A673 (cell line): ENCODE measurements at regions not wholly inside any gene's neighbourhood (a gene's known extent, or its start where the extent isn't known, plus 50 kb on each side); places are given as distances from the start of the nearest gene placed in this dataset.

Experiments used
- BruUV-seq: library from RNA; stranded (reverse); fragments of 400-500 nt; replicated peaks from 2 replicates; lab custom pipeline; 2021; lab: Mats Ljungman, UMichigan
- CTCF ChIA-PET: fragments of 300-600 bp; sonication (Branson Sonifier 250); formaldehyde crosslinking; loops from one replicate; lab custom pipeline; 2022; ENCODE audit warnings: antibody characterized with exemption; lab: Charles Lee
- POLR2A ChIA-PET: fragments of 300-600 bp; sonication (Branson Sonifier 250); formaldehyde crosslinking; loops from one replicate; lab custom pipeline; 2022; ENCODE audit warnings: antibody characterized with exemption; ENCODE audit not compliant: low non-redundant PET; lab: Charles Lee
- DNase-seq: peaks from one replicate; pipeline ENCODE4 v3.0.0-alpha.2; 2015; ENCODE audit warnings: low spot score
- H3K27ac ChIP-seq: fragments of 200-600 bp; sonication (generic); 2 replicates; pipeline ENCODE4 v1.5.1; 2016; ENCODE audit warnings: mixed run types, low read depth, mild to moderate bottlenecking, mixed read lengths, antibody characterized with exemption, low read length; ENCODE audit not compliant: poor library complexity, severe bottlenecking
- H3K27me3 ChIP-seq: fragments of 200-600 bp; sonication (generic); replicated peaks from 2 replicates; pipeline ENCODE4 v1.6.1; 2017; ENCODE audit warnings: mixed run types, low read depth, mild to moderate bottlenecking, mixed read lengths, antibody characterized with exemption, low read length; ENCODE audit not compliant: insufficient read depth, poor library complexity
- H3K36me3 ChIP-seq: fragments of 200-600 bp; sonication (generic); 2 replicates; pipeline ENCODE4 v1.6.1; 2016; ENCODE audit warnings: mixed run types, mild to moderate bottlenecking, mixed read lengths, antibody characterized with exemption, low read length; ENCODE audit not compliant: insufficient read depth, poor library complexity, severe bottlenecking
- H3K4me1 ChIP-seq: fragments of 200-600 bp; sonication (generic); 2 replicates; pipeline ENCODE4 v1.6.1; 2017; ENCODE audit warnings: mixed run types, mild to moderate bottlenecking, mixed read lengths, antibody characterized with exemption, low read length; ENCODE audit not compliant: insufficient read depth, poor library complexity, severe bottlenecking
- H3K4me3 ChIP-seq: fragments of 200-600 bp; sonication (generic); 2 replicates; pipeline ENCODE4 v1.5.1; 2016; ENCODE audit warnings: low read depth, mixed run types, mild to moderate bottlenecking, mixed read lengths, low read length; ENCODE audit not compliant: poor library complexity, severe bottlenecking
- H3K9me3 ChIP-seq: fragments of 200-600 bp; sonication (generic); 2 replicates; pipeline ENCODE4 v1.6.1; 2016; ENCODE audit warnings: mixed run types, low read depth, mild to moderate bottlenecking, mixed read lengths, antibody characterized with exemption, low read length; ENCODE audit not compliant: poor library complexity, severe bottlenecking
- EZH2 ChIP-seq: fragments of 200-600 bp; sonication (generic); IDR thresholded peaks from 2 replicates; pipeline ENCODE4 v1.6.1; 2017; ENCODE audit warnings: borderline replicate concordance, low read depth, mild to moderate bottlenecking, mixed read lengths, antibody characterized with exemption, low read length; ENCODE audit not compliant: poor library complexity, severe bottlenecking
- intact Hi-C: fragments of 100-400 bp; cut with micrococcal nuclease; formaldehyde crosslinking; loops from one replicate; pipeline ENCODE4 v1.10.0; 2022; ENCODE audit not compliant: unreplicated experiment
- TF ChIP-seq, protein P1 (sequence below): fragments of 300-800, 200-600 bp; sonication (generic); conservative IDR thresholded peaks from 2 replicates; pipeline ENCODE4 v1.5.1; 2017; ENCODE audit warnings: low read depth, mild to moderate bottlenecking, antibody characterized with exemption, low read length, moderate library complexity, mixed read lengths

DNA sequence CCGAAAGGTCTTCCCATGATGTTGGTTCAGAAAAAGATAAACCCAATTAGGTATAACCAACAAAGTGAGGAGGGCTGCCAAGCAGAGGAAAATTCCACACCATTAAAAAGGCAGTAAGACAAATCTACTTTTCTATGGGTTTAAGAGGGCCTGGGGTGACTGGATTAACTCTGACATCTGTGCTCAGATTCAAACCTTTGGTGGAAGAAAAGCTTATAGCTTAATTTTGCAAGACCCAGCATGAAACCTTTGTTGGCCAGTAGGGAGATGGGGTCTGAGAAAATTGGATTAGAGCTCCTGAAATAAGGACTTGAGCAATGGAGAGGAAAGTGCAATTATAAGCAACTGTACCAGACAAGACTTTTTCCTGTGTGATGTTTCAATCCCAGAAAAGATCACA lies 104.2 kb downstream of the KDR start:
- Histone ChIP-seq H3K9me3 (no peaks in the 10 kb centered on the region), H3K27ac (no peak overlapping the region), H3K4me3 (no peak overlapping the region), H3K4me1 (no peaks in the 10 kb centered on the region), H3K27me3 (no peaks in the 10 kb centered on the region), H3K36me3 (no peaks in the 10 kb centered on the region)
- TF ChIP-seq, protein P1, sequence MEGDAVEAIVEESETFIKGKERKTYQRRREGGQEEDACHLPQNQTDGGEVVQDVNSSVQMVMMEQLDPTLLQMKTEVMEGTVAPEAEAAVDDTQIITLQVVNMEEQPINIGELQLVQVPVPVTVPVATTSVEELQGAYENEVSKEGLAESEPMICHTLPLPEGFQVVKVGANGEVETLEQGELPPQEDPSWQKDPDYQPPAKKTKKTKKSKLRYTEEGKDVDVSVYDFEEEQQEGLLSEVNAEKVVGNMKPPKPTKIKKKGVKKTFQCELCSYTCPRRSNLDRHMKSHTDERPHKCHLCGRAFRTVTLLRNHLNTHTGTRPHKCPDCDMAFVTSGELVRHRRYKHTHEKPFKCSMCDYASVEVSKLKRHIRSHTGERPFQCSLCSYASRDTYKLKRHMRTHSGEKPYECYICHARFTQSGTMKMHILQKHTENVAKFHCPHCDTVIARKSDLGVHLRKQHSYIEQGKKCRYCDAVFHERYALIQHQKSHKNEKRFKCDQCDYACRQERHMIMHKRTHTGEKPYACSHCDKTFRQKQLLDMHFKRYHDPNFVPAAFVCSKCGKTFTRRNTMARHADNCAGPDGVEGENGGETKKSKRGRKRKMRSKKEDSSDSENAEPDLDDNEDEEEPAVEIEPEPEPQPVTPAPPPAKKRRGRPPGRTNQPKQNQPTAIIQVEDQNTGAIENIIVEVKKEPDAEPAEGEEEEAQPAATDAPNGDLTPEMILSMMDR, result no peak
- no peak for TF ChIP-seq EZH2
- POLR2A ChIA-PET, result no interaction called here
- BruUV-seq, result no TSS peak
- peak; percentile 73 for DNase-seq
- intact Hi-C loops, result no loop called here
- CTCF ChIA-PET, result no interaction called here

DNA sequence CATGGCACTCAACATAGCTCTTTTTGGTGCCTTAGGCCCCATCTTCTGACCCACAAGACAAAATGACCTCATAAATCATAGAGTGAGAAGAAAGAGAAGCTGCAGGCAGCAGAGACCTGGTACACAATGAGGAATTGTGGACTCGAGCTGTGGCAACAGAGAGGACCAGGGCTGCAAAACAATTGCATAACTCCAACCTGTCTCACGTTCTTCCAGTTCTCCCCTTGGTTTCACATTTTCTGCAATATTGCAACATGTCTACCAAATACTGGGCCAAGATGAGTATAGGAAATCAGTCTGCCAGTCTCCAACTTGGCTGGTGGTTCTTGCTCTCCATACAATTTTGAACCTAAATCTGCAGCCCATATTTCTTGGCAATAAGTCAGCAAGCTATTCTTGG lies 105.3 kb downstream of the KDR start:
- no peak overlapping the region for H3K27ac ChIP-seq
- no peaks in the 10 kb centered on the region for H3K27me3 ChIP-seq
- DNase-seq, result no peak
- H3K9me3 ChIP-seq, result no peaks in the 10 kb centered on the region
- TF ChIP-seq EZH2, result no peak
- TF ChIP-seq, protein P1, result no peak
- ChIA-PET CTCF (no interaction called here), POLR2A (no interaction called here)
- H3K4me1 ChIP-seq, result no peaks in the 10 kb centered on the region
- no peaks in the 10 kb centered on the region for H3K36me3 ChIP-seq
- no peak overlapping the region for H3K4me3 ChIP-seq
- intact Hi-C loops, result no loop called here
- BruUV-seq, result no TSS peak

DNA sequence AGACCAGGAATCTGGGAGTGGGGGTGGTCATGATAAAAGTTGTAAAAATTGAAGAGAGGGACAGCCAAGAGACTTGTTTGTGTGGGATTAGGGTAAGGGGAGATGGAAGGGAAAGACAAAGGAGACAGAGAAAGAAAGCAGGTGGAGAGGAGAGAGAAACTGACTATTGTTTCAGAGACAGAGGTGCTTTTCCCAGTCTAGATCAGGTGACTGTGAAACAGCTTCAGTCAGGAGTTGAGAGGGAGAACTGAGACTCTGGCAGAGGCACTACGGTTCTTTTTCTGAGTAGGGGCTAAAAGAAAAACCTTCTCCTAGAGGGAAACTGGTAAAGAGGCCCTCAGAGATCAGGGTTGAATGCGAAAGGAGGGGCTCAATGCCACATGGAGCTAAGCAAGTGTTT lies 106.4 kb downstream of the KDR start:
- ChIA-PET CTCF (no interaction called here), POLR2A (no interaction called here)
- no peaks in the 10 kb centered on the region for H3K27me3 ChIP-seq
- intact Hi-C loops, result no loop called here
- TF ChIP-seq EZH2, result no peak
- TF ChIP-seq, protein P1, result no peak
- no TSS peak for BruUV-seq
- H3K9me3 ChIP-seq, result no peaks in the 10 kb centered on the region
- no peaks in the 10 kb centered on the region for H3K36me3 ChIP-seq
- H3K4me3 ChIP-seq, result no peak overlapping the region
- no peaks in the 10 kb centered on the region for H3K4me1 ChIP-seq
- no peak overlapping the region for H3K27ac ChIP-seq
- DNase-seq, result no peak
